H1 (cell line): ENCODE measurements at regions not wholly inside any gene's neighbourhood (a gene's known extent, or its start where the extent isn't known, plus 50 kb on each side); places are given as distances from the start of the nearest gene placed in this dataset.

Experiments
- HDAC2 ChIP-seq, 2 experiments: fragments of 300-600 bp in 1 of 2; sonication (generic) in 1 of 2; IDR thresholded peaks; 2 replicates each; pipeline ENCODE4 v1.6.1; 2011 to 2012; ENCODE audit warnings: low read depth in 2 of 2, low read length in 2 of 2, mild to moderate bottlenecking in 2 of 2, moderate library complexity in 2 of 2, borderline replicate concordance in 1 of 2, inconsistent platforms in 1 of 2

- TF ChIP-seq HDAC2 (IDR thresholded peaks at IDR 0.05; ENCODE audit: borderline replicate concordance in 1 of 2, low read depth in 2 of 2, low read length in 2 of 2): no peak
These were observed 627.4 kb upstream of the EPHA5 start (continued) for GRCh38 chr4:66297703-66298102.
